ENCODE measurements at regions not wholly inside any gene's neighbourhood (a gene's known extent, or its start where the extent isn't known, plus 50 kb on each side); places are given as distances from the start of the nearest gene placed in this dataset.
"Not testable (repeated sequence)": the region's sequence is repeated elsewhere in the genome, so short reads cannot be mapped to it uniquely, and the experiment has no call there.

GRCh38 chr17:59496178-59496577 is 69.2 kb upstream of the DHX40 start:
- no peak for DNase-seq

GRCh38 chr17:59498530-59499307 is 66.7 kb upstream of the DHX40 start:
- no peak for DNase-seq

GRCh38 chr17:59500086-59500655 is 65.2 kb upstream of the DHX40 start:
- not testable (repeated sequence) for DNase-seq

- no peak for DNase-seq
Observed at GRCh38 chr17:59501690-59502089, 63.7 kb upstream of the DHX40 start.

- DNase-seq: no peak
Observed at GRCh38 chr17:59502800-59503199, 62.6 kb upstream of the DHX40 start.

GRCh38 chr17:59503500-59503899 is 61.9 kb upstream of the DHX40 start:
- DNase-seq: no peak

GRCh38 chr17:59504821-59505220 is 60.6 kb upstream of the DHX40 start:
- no peak for DNase-seq

GRCh38 chr17:59505610-59506276 is 59.7 kb upstream of the DHX40 start:
- no peak for DNase-seq

- no peak for DNase-seq
Observed at GRCh38 chr17:59506894-59507726, 58.3 kb upstream of the DHX40 start.

GRCh38 chr17:59508999-59509625 is 56.3 kb upstream of the DHX40 start:
- no peak for DNase-seq

- DNase-seq: no peak
Observed at GRCh38 chr17:59510611-59511010, 54.8 kb upstream of the DHX40 start.

GRCh38 chr17:59511726-59512125 is 53.7 kb upstream of the DHX40 start:
- no peak for DNase-seq

- DNase-seq: no peak
Observed at GRCh38 chr17:59512844-59513385, 52.5 kb upstream of the DHX40 start.

GRCh38 chr17:59513934-59514841 is 51.2 kb upstream of the DHX40 start:
- peak; percentile 15 to 39 for DNase-seq

Data from CD4-positive, alpha-beta T cell treated with Interferon alpha-2 for 1 hour (primary cell).